Glomerular endothelial cell (primary cell): ENCODE measurements at regions not wholly inside any gene's neighbourhood (a gene's known extent, or its start where the extent isn't known, plus 50 kb on each side); places are given as distances from the start of the nearest gene placed in this dataset.

Source experiments
- DNase-seq: peaks from one replicate; pipeline ENCODE4 v3.0.0-alpha.2; 2011; ENCODE audit warnings: low read depth, low spot score; ENCODE audit errors: extremely low read depth

DNA sequence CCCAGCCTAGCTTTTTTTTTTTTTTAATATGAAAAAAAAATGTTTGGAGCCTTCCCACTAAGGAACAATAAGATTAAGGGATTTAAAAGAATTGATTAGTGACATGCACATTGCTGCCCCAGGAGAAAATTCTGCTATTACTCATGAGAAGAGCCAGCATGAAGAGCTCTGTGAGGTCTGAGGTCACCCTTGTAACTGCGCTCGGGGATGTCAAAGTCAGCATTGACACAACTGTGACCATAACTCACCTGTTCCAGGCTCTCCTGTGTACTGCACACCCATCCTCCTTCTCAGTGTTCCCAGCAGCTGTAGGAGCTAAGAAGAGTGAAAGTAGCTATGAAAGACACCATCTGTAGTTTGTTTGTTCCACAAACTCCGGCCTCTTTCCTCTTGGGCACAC lies 109.8 kb upstream of the FGF3 start:
- no peak for DNase-seq

DNA sequence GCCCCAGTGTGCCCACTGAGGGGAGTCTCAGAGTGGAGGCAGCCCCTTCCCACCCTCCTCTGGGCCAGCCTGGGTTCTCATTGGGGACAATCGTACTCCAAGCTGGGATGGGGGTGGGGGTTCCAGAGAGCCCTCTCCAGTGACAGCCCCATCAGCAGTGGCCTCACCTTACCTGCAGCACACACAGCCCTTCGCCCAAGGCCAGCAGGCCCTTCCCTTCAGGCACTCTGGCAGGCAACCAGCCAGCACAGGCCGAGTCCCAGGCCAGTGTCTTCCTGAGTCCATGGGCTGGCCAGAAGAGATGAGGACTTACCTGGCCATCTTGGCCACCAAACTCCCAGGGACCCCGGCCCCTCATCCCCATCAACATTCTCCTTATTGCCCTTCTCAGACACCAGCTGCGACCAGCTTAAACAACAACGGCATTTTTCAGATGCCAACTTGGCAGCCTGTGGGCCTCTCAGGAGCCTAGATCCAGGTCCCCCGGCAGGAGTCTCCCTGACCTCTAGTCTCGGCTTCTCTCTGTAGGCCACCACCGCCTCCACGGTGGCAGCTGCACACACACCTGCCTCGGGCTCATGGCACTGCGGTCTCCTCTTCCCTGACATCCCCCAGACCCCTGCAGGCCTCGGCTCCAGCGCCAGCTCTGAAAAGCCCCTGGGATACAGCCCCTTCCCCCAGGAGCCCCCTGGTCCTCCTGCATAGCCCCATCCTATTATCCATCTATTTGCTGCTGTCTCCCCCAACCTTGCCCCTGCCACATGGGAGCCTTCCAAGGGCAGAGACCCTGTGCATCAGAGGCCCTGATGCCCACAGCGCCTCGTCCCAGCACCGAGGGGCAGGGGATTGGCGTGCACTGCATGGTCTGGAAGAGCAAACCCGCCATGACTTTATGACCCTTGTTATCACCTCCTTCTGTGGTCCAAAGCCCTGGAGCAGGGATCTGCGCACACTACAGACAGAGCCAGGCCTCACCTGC lies 111.2 kb upstream of the FGF3 start:
- DNase-seq = no peak

- DNase-seq = no peak
Measured at GRCh38 chr11:69931060-69931910, 112.1 kb upstream of the FGF3 start.

DNA sequence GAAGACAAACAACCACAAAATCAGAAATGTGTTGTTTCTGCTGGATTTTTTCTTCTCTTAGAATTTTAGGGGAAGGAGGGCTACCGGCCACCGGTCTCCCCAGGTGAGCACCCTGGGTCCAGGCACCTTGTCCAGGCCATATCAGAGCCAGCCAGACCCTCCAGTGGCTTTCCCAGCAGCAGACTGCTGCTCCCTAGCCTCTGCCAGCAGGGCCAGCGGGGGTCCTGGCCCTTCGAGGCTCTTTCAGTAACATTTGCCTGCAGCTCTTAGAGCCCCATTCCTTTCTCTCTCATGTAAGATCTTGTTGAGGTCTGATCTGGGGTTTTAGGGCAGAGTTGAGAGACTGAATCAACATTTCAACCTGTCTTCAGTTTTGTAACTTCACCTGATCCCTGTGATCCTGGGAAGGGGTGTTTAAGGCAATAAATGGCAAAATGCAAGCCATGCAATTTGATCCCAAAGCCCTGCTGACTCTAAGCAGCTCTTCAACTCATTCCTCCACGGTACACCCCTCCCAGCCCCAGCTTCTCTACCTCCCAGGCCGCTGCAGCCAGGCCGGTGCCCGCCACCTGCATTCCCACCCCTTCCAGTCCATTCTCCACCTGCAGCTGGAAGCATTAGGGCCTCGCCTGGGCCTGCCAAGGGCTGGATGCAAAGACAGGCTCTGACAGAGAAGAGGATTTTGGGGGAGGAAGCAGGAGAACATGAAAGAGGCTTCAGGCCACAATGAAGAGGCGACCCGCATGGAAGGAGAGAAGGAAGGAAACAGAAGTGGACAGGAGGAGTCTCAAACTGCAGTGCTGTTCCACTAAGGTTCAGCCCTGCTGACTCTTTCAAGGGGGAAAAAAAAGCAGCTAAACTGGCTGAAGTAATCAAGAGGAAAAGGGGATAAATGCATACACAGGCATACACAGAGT lies 113.0 kb upstream of the FGF3 start:
- no peak for DNase-seq

GRCh38 chr11:69934861-69935494 lies 115.8 kb upstream of the FGF3 start:
- DNase-seq = no peak

DNA sequence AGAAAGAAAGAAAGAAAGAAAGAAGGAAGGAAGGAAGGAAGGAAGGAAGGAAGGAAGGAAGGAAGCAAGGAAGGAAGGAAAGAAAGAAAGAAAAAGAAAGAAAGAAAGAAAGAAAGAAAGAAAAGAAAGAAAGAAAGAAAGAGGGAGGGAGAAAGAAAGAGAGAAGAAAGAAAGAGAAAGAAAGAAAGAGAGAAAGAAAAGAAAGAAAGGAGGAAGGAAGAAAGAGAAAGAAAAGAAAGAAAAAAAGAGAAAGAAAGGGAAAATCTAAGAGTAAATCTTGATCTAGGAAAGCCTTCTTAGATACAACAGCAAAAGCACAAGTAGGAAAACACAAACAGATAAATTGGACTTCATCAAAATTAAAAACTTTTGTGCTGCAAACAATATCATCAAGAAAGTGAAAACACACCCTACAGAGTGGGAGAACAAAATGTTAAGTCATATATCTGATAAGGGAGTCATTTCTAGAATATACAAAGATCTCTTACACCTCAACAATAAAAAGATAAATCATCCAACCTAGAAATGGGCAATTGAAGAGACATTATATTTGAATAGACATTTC lies 116.8 kb upstream of the FGF3 start:
- no peak for DNase-seq

GRCh38 chr11:69936771-69937170 lies 117.6 kb upstream of the FGF3 start:
- DNase-seq = no peak

DNA sequence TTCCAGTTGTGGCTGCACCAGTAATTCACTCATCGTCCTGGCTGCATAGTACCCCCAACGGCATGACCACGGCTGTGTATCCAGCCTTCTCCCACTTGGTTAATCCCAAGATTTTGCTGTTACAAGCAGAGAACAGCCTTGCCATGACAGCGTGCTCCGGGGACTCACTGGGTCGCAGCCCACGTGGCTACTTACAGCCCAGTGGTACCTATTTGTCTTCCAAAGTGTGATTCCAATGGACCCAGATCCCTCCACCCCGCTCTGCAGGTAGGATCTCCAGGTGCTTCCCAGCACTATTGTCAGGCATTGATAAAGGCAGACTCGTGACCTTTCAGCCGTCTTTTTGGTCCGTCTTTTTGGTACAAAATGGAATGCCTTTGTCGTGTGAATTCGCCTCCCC lies 119.0 kb upstream of the FGF3 start:
- no peak for DNase-seq

DNA sequence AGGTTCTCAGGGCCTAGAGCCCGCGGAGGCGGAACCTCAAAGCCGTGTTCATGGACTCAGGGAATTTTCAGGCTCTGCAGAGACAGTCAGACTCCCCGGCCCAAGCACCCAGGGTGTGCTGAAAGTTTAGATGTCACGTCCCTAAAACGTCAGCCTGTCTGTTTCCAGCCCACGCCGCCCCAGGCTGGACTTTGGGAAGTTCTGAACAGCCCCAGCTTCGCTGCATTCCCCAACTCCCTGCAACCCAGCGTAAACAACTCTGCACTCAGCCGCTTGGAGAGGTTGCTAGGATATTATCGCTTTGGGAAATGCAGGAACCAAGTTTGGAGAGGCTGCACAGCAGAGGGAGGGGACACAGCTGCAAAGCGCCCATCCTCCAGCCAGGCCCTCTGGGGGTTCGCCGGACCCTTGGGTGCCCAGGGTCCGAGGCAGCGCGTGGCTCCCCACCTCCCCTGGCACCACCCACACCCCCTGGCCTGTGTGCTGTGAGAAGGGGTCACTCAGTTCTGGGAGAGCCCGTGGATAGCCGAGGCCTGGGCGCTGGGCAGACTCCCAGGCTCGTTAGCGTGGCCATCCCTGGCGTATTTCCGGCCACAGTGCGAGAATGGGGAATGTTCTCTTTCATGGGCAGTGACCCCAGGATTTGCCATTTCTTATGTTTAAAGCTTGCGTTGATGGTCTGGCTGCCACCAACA lies 120.5 kb upstream of the FGF3 start:
- no peak for DNase-seq

GRCh38 chr11:69940246-69940610 lies 121.0 kb upstream of the FGF3 start:
- DNase-seq = no peak

DNA sequence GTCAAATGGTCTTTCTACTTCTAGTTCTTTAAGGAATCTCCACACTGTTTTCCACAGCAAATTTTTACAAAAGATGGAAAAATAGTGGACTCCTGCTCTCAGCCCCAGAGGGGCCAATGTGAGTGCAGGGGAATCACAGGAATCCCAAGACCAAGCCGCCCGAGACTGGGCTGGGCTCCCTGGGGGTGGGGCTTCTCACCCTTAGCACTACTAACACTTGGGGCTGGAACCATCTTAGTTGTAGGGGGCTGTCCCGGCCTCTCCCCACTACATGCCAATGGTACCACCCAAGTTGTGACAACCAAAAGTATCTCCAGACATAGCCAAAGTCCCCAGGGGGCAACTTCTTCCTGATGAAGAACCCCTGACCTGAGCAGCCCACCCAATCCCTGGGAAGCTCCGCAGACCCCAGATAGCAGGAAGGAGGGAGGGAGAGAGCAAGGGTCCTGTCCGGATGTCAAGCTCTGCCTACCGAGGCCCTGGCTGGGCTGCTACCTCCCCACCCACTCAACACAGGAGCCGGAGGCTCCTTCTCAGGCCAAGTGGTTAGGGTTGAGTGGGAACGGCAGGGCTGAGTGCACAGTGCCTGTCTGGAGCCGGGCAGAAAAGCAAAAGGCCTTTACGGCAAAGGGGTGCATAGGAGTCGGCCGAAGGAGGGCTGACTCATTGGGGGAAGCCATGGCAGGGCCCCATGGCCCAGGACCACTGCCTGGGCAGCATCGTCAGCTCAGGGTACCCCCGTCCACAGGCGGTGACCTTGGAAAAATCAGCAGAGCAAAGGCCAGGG lies 122.5 kb upstream of the FGF3 start:
- no peak for DNase-seq

GRCh38 chr11:69942333-69942820 lies 123.2 kb upstream of the FGF3 start:
- DNase-seq = no peak

GRCh38 chr11:69943066-69943465 lies 123.8 kb upstream of the FGF3 start:
- no peak for DNase-seq

DNA sequence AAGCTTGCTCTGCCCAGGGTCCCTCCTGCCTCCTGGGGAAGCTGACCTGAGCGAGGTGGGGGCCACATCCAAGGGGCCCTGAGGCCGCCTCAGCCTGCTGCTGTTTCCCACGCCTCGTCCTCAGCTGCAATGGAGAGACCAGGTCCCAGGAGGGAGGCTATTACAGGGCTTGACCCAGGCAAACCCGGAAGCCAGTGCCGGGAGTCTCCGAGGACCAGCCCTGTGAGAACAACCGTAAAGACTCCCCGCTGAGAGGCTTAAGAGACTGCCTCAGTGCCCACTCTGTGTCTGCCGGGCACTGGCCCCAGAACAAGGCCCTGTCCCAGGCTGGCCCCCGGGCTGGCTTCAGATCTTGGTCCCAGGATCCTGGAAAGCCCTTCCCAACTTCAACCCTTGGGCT lies 124.3 kb upstream of the FGF3 start:
- DNase-seq = no peak

DNA sequence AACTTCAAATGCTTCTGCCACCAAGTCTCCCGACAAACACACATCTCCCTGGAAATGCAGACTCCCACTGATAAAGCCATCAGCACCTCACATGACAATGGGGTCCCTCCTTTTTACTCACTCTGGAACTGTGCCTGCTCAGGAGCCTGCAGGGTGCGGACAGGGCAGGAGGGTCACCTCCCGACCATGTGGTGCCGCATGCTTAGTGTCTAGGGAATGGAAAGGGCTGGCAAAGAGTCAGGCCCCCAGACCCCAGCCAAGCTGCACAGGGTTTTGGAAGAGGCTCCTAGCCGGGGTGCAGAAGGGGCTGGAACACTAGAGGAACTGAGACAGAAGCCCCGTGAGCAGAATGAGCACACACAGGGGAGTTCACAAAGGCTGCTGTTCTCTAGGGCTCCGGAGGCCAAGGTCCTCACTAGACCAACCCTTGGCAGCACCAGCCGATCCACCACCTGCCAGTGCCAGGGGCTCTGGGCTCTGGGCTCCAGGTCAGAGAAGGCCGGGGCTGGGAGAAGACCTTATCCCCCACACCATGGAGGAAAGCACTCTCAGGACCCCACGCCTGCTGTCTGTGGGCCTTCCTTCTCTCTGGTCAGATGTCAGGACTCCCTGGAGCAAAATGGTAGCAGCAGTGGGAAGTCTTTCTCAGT lies 125.1 kb upstream of the FGF3 start:
- DNase-seq = no peak

- no peak for DNase-seq
Measured at GRCh38 chr11:69945157-69945556, 125.9 kb upstream of the FGF3 start.

- no peak for DNase-seq
Measured at GRCh38 chr11:69947059-69947792, 128.0 kb upstream of the FGF3 start.
